GM21447 (cell line): ENCODE measurements at regions not wholly inside any gene's neighbourhood (a gene's known extent, or its start where the extent isn't known, plus 50 kb on each side); places are given as distances from the start of the nearest gene placed in this dataset.

Experiments
- ATAC-seq: cut with Tn5 transposase; IDR thresholded peaks from one replicate; pipeline ENCODE4 v1.9.1; 2021; ENCODE audit not compliant: unreplicated experiment

GRCh38 chr5:112625246-112625645 lies 112.4 kb upstream of the APC start:
- no peak for ATAC-seq

- ATAC-seq = no peak
Measured at GRCh38 chr5:112625689-112626438, 111.8 kb upstream of the APC start.

- ATAC-seq = no peak
Measured at GRCh38 chr5:112626715-112627114, 111.0 kb upstream of the APC start.

GRCh38 chr5:112628214-112628980 lies 109.3 kb upstream of the APC start:
- ATAC-seq = no peak

GRCh38 chr5:112630246-112631009 lies 107.3 kb upstream of the APC start:
- ATAC-seq = no peak

- no peak for ATAC-seq
Measured at GRCh38 chr5:112634166-112634565, 103.5 kb upstream of the APC start.

GRCh38 chr5:112634796-112635195 lies 102.9 kb upstream of the APC start:
- no peak for ATAC-seq

- ATAC-seq = no peak
Measured at GRCh38 chr5:112635276-112635675, 102.4 kb upstream of the APC start.

GRCh38 chr5:112635771-112636731 lies 101.6 kb upstream of the APC start:
- ATAC-seq = no peak

- no peak for ATAC-seq
Measured at GRCh38 chr5:112636751-112637150, 100.9 kb upstream of the APC start.

GRCh38 chr5:112637343-112637742 lies 100.3 kb upstream of the APC start:
- ATAC-seq = no peak

- ATAC-seq = no peak
Measured at GRCh38 chr5:112640546-112640945, 97.1 kb upstream of the APC start.

- ATAC-seq = no peak
Measured at GRCh38 chr5:112641515-112642110, 96.1 kb upstream of the APC start.

- ATAC-seq = no peak
Measured at GRCh38 chr5:112642885-112643284, 94.8 kb upstream of the APC start.

GRCh38 chr5:112643339-112643971 lies 94.2 kb upstream of the APC start:
- ATAC-seq = no peak

GRCh38 chr5:112646139-112646936 lies 91.3 kb upstream of the APC start:
- ATAC-seq = no peak

- no peak for ATAC-seq
Measured at GRCh38 chr5:112647428-112647827, 90.3 kb upstream of the APC start.

- no peak for ATAC-seq
Measured at GRCh38 chr5:112648264-112648663, 89.4 kb upstream of the APC start.

- no peak for ATAC-seq
Measured at GRCh38 chr5:112649882-112650281, 87.8 kb upstream of the APC start.
